ENCODE measurements at regions not wholly inside any gene's neighbourhood (a gene's known extent, or its start where the extent isn't known, plus 50 kb on each side); places are given as distances from the start of the nearest gene placed in this dataset.

DNA sequence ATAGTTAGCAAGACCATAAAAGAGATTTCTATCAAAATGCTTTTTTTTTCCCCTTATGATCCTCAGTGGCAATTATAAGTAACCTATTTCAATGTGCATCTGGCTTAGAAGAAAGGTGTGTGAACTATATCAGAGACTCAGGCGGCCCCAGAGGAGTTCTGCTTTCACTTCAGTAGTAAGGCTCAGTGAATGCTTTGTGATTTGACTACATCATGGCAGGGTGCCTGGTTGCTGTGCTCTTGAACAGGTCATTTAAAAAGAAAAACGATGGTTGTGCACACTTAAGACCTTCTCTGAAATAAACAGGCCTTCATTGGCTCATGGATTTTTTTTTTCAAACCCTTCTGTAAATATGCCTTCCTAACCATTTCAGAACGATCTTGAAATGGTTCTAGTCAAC is 400.4 kb upstream of the RARB start:
- H3K9me3 ChIP-seq (ENCODE audit: control insufficient read depth, insufficient read depth, low read length): no peaks in the 10 kb centered on the region
- no peaks in the 10 kb centered on the region for H3K36me3 ChIP-seq (ENCODE audit: control insufficient read depth, insufficient read depth, low read length)
- no peaks in the 10 kb centered on the region for H3K27me3 ChIP-seq (ENCODE audit: control insufficient read depth, insufficient read depth, low read length)

DNA sequence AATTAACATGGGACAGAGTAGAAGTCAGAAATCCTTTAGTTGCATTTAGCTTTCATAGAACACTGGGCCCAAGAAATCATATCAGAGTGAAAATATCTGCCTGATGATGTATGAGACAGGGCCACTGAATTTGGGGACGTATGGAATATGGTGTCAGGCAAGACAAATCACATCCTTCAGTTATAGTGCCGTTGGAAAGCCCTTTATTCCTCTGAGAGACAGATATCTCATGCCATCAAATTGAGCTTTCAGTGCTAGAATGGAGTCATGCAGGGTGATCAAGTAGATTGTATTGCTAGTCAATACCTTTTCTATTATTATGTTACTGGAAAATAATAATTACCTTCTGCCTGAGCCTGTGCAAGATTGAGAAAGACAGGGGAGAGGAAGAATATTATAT is 398.2 kb upstream of the RARB start:
- H3K4me1 ChIP-seq (ENCODE audit: control insufficient read depth, insufficient read depth, low read length): no peaks in the 10 kb centered on the region; the same call in 1 of the 2 replicates
- H3K36me3 ChIP-seq (ENCODE audit: control insufficient read depth, insufficient read depth, low read length): no peaks in the 10 kb centered on the region
- no peak overlapping the region for H3K27ac ChIP-seq (ENCODE audit: low read depth, low read length)
- H3K9ac ChIP-seq (ENCODE audit: low read depth, low read length): no peak overlapping the region
- no peaks in the 10 kb centered on the region for H3K9me3 ChIP-seq (ENCODE audit: control insufficient read depth, insufficient read depth, low read length)
- H3K27me3 ChIP-seq (ENCODE audit: control insufficient read depth, insufficient read depth, low read length): no peaks in the 10 kb centered on the region
- no peak overlapping the region for H3K4me3 ChIP-seq (ENCODE audit: low read depth, low read length)

More for the DNA sequence above, 400.4 kb upstream of the RARB start:
- Histone ChIP-seq H3K4me1 (ENCODE audit: control insufficient read depth, insufficient read depth, low read length) (no peaks in the 10 kb centered on the region; the same call in 1 of the 2 replicates), H3K9ac (ENCODE audit: low read depth, low read length) (no peak overlapping the region), H3K27ac (ENCODE audit: low read depth, low read length) (no peak overlapping the region), H3K4me3 (ENCODE audit: low read depth, low read length) (no peak overlapping the region)

DNA sequence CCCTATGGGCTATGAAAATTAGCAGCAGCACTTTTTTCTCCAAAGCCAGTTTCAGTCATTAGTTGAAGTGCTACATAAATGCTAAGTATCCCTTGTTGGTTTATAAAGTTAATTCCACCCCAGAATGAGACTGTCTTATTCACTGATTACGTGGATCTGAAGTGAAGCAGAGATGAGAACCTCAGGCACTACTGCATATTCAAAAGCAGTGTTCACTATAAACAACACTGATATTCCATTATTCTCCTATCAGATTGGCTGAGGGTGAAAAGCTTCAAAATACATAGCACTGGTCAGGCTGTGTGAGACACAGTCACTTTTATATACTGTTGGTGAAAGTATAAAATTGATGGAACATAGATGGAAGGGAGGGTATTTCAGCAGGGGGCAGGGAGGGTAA is 395.7 kb upstream of the RARB start:
- H3K4me3 ChIP-seq (ENCODE audit: low read depth, low read length): no peak overlapping the region
- H3K36me3 ChIP-seq (ENCODE audit: control insufficient read depth, insufficient read depth, low read length): no peaks in the 10 kb centered on the region
- no peaks in the 10 kb centered on the region; the same call in 1 of the 2 replicates for H3K4me1 ChIP-seq (ENCODE audit: control insufficient read depth, insufficient read depth, low read length)
- no peak overlapping the region for H3K9ac ChIP-seq (ENCODE audit: low read depth, low read length)
- no peaks in the 10 kb centered on the region for H3K9me3 ChIP-seq (ENCODE audit: control insufficient read depth, insufficient read depth, low read length)
- no peaks in the 10 kb centered on the region for H3K27me3 ChIP-seq (ENCODE audit: control insufficient read depth, insufficient read depth, low read length)
- H3K27ac ChIP-seq (ENCODE audit: low read depth, low read length): no peak overlapping the region

DNA sequence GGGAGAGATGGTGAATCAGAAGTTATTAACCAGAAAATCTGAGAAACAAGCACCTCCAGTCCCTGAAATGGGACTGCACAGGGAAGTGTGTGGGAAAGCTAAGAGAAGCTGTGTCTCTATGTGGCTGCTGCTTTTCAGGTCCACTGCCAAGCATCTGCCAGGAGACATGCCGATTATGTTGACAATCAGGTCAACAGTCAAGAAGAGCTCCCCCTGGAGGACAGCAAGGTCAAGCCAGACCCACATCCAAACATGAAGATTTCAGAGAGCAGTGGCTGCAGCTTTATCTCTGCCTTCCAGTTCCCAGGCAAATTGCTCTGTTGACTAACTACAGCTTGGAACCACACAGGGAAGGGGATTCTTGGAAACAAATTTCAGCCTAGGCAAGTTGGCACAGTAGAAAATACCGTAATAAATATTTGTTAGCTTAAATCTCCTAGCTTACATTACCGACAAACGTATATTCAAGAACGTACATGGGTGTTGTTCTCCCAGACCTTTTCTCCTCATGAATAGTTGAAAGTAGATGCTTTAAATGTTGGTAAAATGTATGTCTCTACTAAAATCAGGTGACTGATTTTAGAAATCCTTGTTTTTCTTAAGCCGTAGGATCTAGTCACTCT is 394.5 kb upstream of the RARB start:
- Histone ChIP-seq H3K9ac (ENCODE audit: low read depth, low read length) (no peak overlapping the region), H3K27ac (ENCODE audit: low read depth, low read length) (no peak overlapping the region), H3K9me3 (ENCODE audit: control insufficient read depth, insufficient read depth, low read length) (no peaks in the 10 kb centered on the region), H3K4me1 (ENCODE audit: control insufficient read depth, insufficient read depth, low read length) (no peaks in the 10 kb centered on the region), H3K36me3 (ENCODE audit: control insufficient read depth, insufficient read depth, low read length) (no peaks in the 10 kb centered on the region), H3K27me3 (ENCODE audit: control insufficient read depth, insufficient read depth, low read length) (no peaks in the 10 kb centered on the region), H3K4me3 (ENCODE audit: low read depth, low read length) (no peak overlapping the region)

DNA sequence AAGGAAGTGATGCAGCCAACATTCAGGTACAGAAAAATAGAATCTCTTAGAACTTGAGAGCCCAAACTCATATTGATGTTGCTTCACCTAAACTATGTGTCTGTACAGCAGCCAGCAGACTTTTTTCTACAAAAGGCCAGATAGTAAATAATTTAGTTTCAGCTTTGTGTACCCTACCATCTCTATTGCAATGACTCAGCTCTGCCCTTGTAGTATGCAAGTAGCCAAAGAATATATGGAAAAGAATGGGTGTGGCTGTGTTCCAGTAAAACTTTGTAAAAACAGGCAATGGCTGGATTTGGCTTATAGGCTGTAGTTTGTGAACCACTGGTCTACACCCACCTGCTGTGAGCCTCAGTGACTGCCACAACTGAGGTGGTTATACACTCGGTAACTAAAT is 392.5 kb upstream of the RARB start:
- Histone ChIP-seq H3K4me1 (ENCODE audit: control insufficient read depth, insufficient read depth, low read length) (no peaks in the 10 kb centered on the region), H3K9ac (ENCODE audit: low read depth, low read length) (no peak overlapping the region), H3K27me3 (ENCODE audit: control insufficient read depth, insufficient read depth, low read length) (no peaks in the 10 kb centered on the region), H3K9me3 (ENCODE audit: control insufficient read depth, insufficient read depth, low read length) (no peaks in the 10 kb centered on the region), H3K27ac (ENCODE audit: low read depth, low read length) (no peak overlapping the region), H3K36me3 (ENCODE audit: control insufficient read depth, insufficient read depth, low read length) (no peaks in the 10 kb centered on the region), H3K4me3 (ENCODE audit: low read depth, low read length) (no peak overlapping the region)

DNA sequence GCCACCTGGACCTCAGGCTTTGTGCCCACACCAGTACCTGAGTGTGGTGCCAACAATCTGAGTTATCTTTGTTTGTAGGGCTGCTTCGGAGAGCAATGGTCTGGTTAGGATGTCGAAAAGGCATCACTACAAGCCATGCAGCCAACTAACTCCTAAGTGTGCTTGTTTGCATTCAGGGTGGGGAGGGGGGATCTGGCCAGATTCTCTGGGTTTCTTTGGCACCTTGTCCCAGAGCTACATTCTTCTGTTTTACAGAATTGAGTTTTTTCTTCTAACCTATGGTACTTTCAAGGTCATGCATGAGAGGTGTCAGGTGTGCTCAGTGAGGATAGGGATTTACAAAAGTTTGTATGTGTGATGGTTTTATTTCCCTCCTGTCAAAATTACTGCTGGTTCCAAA is 391.4 kb upstream of the RARB start:
- H3K36me3 ChIP-seq (ENCODE audit: control insufficient read depth, insufficient read depth, low read length): no peaks in the 10 kb centered on the region
- no peaks in the 10 kb centered on the region for H3K4me1 ChIP-seq (ENCODE audit: control insufficient read depth, insufficient read depth, low read length)
- no peaks in the 10 kb centered on the region for H3K9me3 ChIP-seq (ENCODE audit: control insufficient read depth, insufficient read depth, low read length)
- H3K9ac ChIP-seq (ENCODE audit: low read depth, low read length): no peak overlapping the region
- no peak overlapping the region for H3K27ac ChIP-seq (ENCODE audit: low read depth, low read length)
- H3K4me3 ChIP-seq (ENCODE audit: low read depth, low read length): no peak overlapping the region
- H3K27me3 ChIP-seq (ENCODE audit: control insufficient read depth, insufficient read depth, low read length): no peaks in the 10 kb centered on the region

DNA sequence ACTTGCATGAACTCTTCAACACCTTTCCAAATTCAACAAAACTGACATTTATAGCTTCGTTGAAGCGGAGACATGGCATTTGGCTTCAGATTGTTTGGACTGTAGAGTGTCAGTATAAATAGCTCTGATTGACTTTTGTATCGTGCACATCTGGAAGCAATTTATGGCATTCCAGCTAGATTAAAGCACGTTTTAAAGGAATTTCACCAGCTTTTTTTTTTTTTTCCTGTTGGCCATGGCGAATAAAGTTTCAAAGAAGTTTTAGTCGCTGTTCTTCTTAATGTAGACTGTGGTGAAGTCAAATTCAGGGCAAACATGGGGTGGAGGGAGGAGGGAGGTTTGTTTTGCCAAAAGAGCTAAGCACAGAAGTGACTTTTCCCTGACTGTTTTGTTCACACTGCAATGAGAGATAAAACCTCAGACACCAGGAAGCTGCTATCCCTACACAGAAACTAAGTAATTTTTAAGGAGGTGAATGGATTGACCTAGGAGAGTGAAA is 391.0 kb upstream of the RARB start:
- H3K4me3 ChIP-seq (ENCODE audit: low read depth, low read length): no peak overlapping the region
- no peak overlapping the region for H3K9ac ChIP-seq (ENCODE audit: low read depth, low read length)
- no peaks in the 10 kb centered on the region for H3K9me3 ChIP-seq (ENCODE audit: control insufficient read depth, insufficient read depth, low read length)
- no peak overlapping the region for H3K27ac ChIP-seq (ENCODE audit: low read depth, low read length)
- H3K4me1 ChIP-seq (ENCODE audit: control insufficient read depth, insufficient read depth, low read length): no peaks in the 10 kb centered on the region
- H3K27me3 ChIP-seq (ENCODE audit: control insufficient read depth, insufficient read depth, low read length): no peaks in the 10 kb centered on the region
- no peaks in the 10 kb centered on the region for H3K36me3 ChIP-seq (ENCODE audit: control insufficient read depth, insufficient read depth, low read length)

DNA sequence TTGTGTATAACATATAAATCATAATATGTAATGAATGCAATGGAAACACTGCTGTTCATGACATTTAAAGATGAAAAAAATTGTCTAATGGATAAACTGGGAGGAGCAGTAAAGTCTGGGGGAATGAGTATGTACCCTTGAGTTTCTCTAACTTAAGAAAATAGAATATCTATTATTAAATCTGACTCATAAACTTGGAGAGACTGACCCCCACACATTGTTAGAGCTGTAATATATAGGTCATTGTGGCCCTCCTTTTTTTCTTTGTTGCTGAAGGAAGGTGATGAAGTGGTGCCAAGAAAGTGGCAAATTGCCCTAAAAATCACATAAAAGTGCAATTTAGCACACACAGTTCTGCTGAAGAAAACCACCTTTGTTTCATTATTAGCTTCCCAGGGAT is 389.8 kb upstream of the RARB start:
- no peak overlapping the region for H3K9ac ChIP-seq (ENCODE audit: low read depth, low read length)
- H3K36me3 ChIP-seq (ENCODE audit: control insufficient read depth, insufficient read depth, low read length): no peaks in the 10 kb centered on the region
- H3K27me3 ChIP-seq (ENCODE audit: control insufficient read depth, insufficient read depth, low read length): no peaks in the 10 kb centered on the region
- H3K9me3 ChIP-seq (ENCODE audit: control insufficient read depth, insufficient read depth, low read length): no peaks in the 10 kb centered on the region
- no peaks in the 10 kb centered on the region for H3K4me1 ChIP-seq (ENCODE audit: control insufficient read depth, insufficient read depth, low read length)
- no peak overlapping the region for H3K27ac ChIP-seq (ENCODE audit: low read depth, low read length)
- no peak overlapping the region for H3K4me3 ChIP-seq (ENCODE audit: low read depth, low read length)

DNA sequence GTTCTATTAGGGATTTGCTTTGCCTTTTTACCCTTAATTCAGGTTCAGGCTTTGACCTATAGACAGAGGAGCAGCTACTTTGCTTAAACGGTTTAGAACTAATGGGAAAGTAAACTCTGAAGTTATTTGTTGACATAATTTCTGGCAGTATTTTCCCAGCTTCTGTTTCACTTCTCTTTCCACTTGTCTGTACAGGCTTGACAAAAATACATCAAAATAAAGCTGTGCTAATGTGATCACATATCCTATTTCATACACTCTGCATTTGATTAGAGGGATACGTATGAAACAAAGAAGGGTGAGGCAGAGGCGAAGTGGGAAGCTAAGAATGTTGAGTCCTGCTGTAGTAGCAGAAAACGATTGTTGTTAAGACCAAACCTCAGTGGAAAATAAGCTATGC is 389.1 kb upstream of the RARB start:
- H3K9ac ChIP-seq (ENCODE audit: low read depth, low read length): no peak overlapping the region
- H3K36me3 ChIP-seq (ENCODE audit: control insufficient read depth, insufficient read depth, low read length): no peaks in the 10 kb centered on the region
- no peak overlapping the region for H3K27ac ChIP-seq (ENCODE audit: low read depth, low read length)
- no peaks in the 10 kb centered on the region for H3K9me3 ChIP-seq (ENCODE audit: control insufficient read depth, insufficient read depth, low read length)
- H3K27me3 ChIP-seq (ENCODE audit: control insufficient read depth, insufficient read depth, low read length): no peaks in the 10 kb centered on the region
- no peak overlapping the region for H3K4me3 ChIP-seq (ENCODE audit: low read depth, low read length)
- H3K4me1 ChIP-seq (ENCODE audit: control insufficient read depth, insufficient read depth, low read length): no peaks in the 10 kb centered on the region

DNA sequence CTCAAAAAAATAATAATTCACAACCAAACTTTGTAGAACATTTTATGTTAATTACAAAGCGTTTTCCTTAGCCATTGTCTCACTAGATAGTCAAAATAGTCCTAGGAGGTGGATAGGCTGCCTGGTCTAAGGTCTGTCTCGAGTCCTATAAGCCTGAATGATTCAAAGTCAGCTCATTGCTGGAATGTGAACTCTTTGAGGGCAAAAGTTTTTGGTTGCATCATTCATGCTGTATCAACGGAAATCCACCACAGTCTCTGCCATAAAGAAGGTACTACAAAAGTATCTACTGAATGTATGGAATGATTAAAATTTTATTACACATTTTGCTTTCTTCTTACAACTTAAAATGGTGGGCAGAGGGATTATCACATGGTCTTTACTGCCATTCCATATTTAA is 387.3 kb upstream of the RARB start:
- no peaks in the 10 kb centered on the region for H3K36me3 ChIP-seq (ENCODE audit: control insufficient read depth, insufficient read depth, low read length)
- no peaks in the 10 kb centered on the region for H3K9me3 ChIP-seq (ENCODE audit: control insufficient read depth, insufficient read depth, low read length)
- H3K27ac ChIP-seq (ENCODE audit: low read depth, low read length): no peak overlapping the region
- peaks cover 6% of the 10 kb centered on the region; the same call in 1 of the 2 replicates for H3K4me1 ChIP-seq (ENCODE audit: control insufficient read depth, insufficient read depth, low read length)
- H3K9ac ChIP-seq (ENCODE audit: low read depth, low read length): no peak overlapping the region
- no peak overlapping the region for H3K4me3 ChIP-seq (ENCODE audit: low read depth, low read length)
- no peaks in the 10 kb centered on the region for H3K27me3 ChIP-seq (ENCODE audit: control insufficient read depth, insufficient read depth, low read length)

DNA sequence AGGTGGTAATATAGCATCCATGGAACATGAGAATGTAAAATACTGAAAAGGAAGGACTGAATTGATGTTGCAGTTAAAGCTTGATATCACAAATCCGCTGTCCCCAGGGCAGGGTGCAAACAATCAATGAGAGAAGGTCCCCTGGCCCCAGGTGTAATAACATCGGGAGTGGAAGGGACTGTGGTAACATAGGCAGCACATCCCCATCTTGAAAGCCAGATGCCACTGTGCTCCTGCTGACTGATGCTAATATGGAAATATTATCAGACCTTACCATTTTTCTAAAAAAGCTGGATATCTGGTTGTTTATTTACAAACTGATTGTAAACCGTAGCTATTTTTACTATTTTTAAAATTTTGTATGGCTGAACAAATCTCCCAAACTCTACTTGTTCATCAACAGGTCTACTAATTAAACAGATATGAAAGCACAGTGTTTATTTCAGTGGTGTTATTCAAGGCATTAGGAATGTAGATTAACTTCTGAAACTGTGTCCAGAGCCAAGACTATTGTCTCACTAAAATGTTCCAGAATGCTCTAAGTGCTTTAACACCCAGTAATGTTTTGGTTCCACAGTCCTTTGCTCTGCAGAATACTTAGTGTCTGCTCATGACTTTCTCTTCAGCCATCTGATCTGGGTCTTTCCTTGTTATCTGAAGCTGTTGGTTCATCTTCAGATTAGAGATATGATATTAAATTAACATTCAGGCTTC is 386.0 kb upstream of the RARB start:
- Histone ChIP-seq H3K4me3 (ENCODE audit: low read depth, low read length) (no peak overlapping the region), H3K27me3 (ENCODE audit: control insufficient read depth, insufficient read depth, low read length) (no peaks in the 10 kb centered on the region), H3K9ac (ENCODE audit: low read depth, low read length) (no peak overlapping the region)

More for the DNA sequence above, 386.0 kb upstream of the RARB start:
- H3K4me1 ChIP-seq (ENCODE audit: control insufficient read depth, insufficient read depth, low read length): peaks cover 6% of the 10 kb centered on the region; the same call in 1 of the 2 replicates
- no peaks in the 10 kb centered on the region for H3K36me3 ChIP-seq (ENCODE audit: control insufficient read depth, insufficient read depth, low read length)
- H3K27ac ChIP-seq (ENCODE audit: low read depth, low read length): no peak overlapping the region
- no peaks in the 10 kb centered on the region for H3K9me3 ChIP-seq (ENCODE audit: control insufficient read depth, insufficient read depth, low read length)
